Neural cell (in vitro differentiated cells): ENCODE measurements at regions not wholly inside any gene's neighbourhood (a gene's known extent, or its start where the extent isn't known, plus 50 kb on each side); places are given as distances from the start of the nearest gene placed in this dataset.

Source experiments
- H2AFZ ChIP-seq: fragments of 200-600, 300-800 bp; sonication (generic), shearing (Covaris generic); 2 replicates; pipeline ENCODE4 v1.6.0; 2014; ENCODE audit warnings: low read depth, mild to moderate bottlenecking, antibody characterized with exemption, low read length, moderate library complexity
- H3F3A ChIP-seq: fragments of 200-600 bp; shearing (Covaris generic); 2 replicates; pipeline ENCODE4 v1.6.1; 2016; ENCODE audit warnings: mild to moderate bottlenecking, moderate library complexity, mixed read lengths, antibody characterized with exemption, low read length; ENCODE audit not compliant: insufficient read depth, poor library complexity, severe bottlenecking
- H3K27ac ChIP-seq: fragments of 200-600, 300-800 bp; sonication (generic), shearing (Covaris generic); 2 replicates; pipeline ENCODE4 v1.5.1; 2014; ENCODE audit warnings: mild to moderate bottlenecking, low read length, moderate library complexity
- H3K27me3 ChIP-seq: fragments of 300-800, 200-600 bp; sonication (generic), shearing (Covaris generic); 2 replicates; pipeline ENCODE4 v1.6.0; 2014; ENCODE audit warnings: mild to moderate bottlenecking, low read depth, low read length, moderate library complexity; ENCODE audit not compliant: insufficient read depth
- H3K36me3 ChIP-seq: fragments of 300-800, 200-600 bp; sonication (generic), shearing (Covaris generic); 2 replicates; pipeline ENCODE4 v1.5.1; 2014; ENCODE audit warnings: mild to moderate bottlenecking, antibody characterized with exemption, low read length, moderate library complexity; ENCODE audit not compliant: insufficient read depth
- H3K4me2 ChIP-seq: fragments of 300-800, 200-600 bp; sonication (generic), shearing (Covaris generic); 2 replicates; pipeline ENCODE4 v1.6.0; 2014; ENCODE audit warnings: mild to moderate bottlenecking, low read length
- H3K4me3 ChIP-seq: fragments of 300-800, 200-600 bp; sonication (generic), shearing (Covaris generic); 2 replicates; pipeline ENCODE4 v1.5.1; 2014; ENCODE audit warnings: mild to moderate bottlenecking, low read length, moderate library complexity
- H3K79me2 ChIP-seq: fragments of 200-600 bp; shearing (Covaris generic); replicated peaks from 2 replicates; pipeline ENCODE4 v1.6.0; 2014; ENCODE audit warnings: mild to moderate bottlenecking, low read length, moderate library complexity; ENCODE audit not compliant: insufficient read depth
- H3K9ac ChIP-seq: fragments of 300-800, 200-600 bp; sonication (generic), shearing (Covaris generic); 2 replicates; pipeline ENCODE4 v1.6.1; 2016; ENCODE audit warnings: mild to moderate bottlenecking, low read length, mixed read lengths
- H3K9me2 ChIP-seq: fragments of 200-600 bp; shearing (Covaris generic); 2 replicates; pipeline ENCODE4 v1.6.1; 2016; ENCODE audit warnings: mild to moderate bottlenecking, low read length, mixed read lengths; ENCODE audit not compliant: insufficient read depth
- H3K9me3 ChIP-seq: fragments of 200-600, 300-800 bp; sonication (generic), shearing (Covaris generic); 2 replicates; pipeline ENCODE4 v1.6.1; 2016; ENCODE audit warnings: mild to moderate bottlenecking, mixed run types, low read length, moderate library complexity, mixed read lengths
- H4K20me1 ChIP-seq: fragments of 200-600 bp; shearing (Covaris generic); 2 replicates; pipeline ENCODE4 v1.6.1; 2016; ENCODE audit warnings: mild to moderate bottlenecking, mixed run types; ENCODE audit not compliant: insufficient read depth
- EP300 ChIP-seq: fragments of 450-650 bp; conservative IDR thresholded peaks from 2 replicates; pipeline ENCODE4 v1.6.1; 2014; ENCODE audit warnings: antibody characterized with exemption, mild to moderate bottlenecking, moderate library complexity; ENCODE audit not compliant: poor library complexity, severe bottlenecking
- EZH2 ChIP-seq: fragments of 200-600, 300-800 bp; shearing (Covaris generic), sonication (generic); IDR thresholded peaks from 2 replicates; pipeline ENCODE4 v1.6.1; 2014; ENCODE audit warnings: antibody characterized with exemption, low read length, borderline replicate concordance, mild to moderate bottlenecking; ENCODE audit not compliant: insufficient read depth, poor library complexity, severe bottlenecking
- MXI1 ChIP-seq: fragments of 450-650 bp; conservative IDR thresholded peaks from 2 replicates; pipeline ENCODE4 v1.6.1; 2014; ENCODE audit warnings: antibody characterized with exemption, mild to moderate bottlenecking; ENCODE audit not compliant: poor library complexity, severe bottlenecking
- POLR2AphosphoS5 ChIP-seq: IDR thresholded peaks from 2 replicates; pipeline ENCODE4 v1.6.1; 2012
- RAD21 ChIP-seq: fragments of 450-650 bp; conservative IDR thresholded peaks from 2 replicates; pipeline ENCODE4 v1.6.1; 2014; ENCODE audit warnings: antibody characterized with exemption, mild to moderate bottlenecking, moderate library complexity
- SMC3 ChIP-seq: fragments of 450-650 bp; conservative IDR thresholded peaks from 2 replicates; pipeline ENCODE4 v1.6.1; 2014; ENCODE audit warnings: antibody characterized with exemption, mild to moderate bottlenecking, moderate library complexity; ENCODE audit not compliant: poor library complexity
- TAF1 ChIP-seq: IDR thresholded peaks from 2 replicates; pipeline ENCODE4 v1.6.1; 2012; ENCODE audit warnings: low read depth
- TF ChIP-seq, protein P1 (sequence below): fragments of 450-650 bp; IDR thresholded peaks from 2 replicates; pipeline ENCODE4 v1.5.1; 2014; ENCODE audit warnings: antibody characterized with exemption, mild to moderate bottlenecking, moderate library complexity; ENCODE audit not compliant: poor library complexity, severe bottlenecking
- TF ChIP-seq, protein P2 (sequence below): IDR thresholded peaks from 2 replicates; pipeline ENCODE4 v1.6.1; 2012; ENCODE audit warnings: borderline replicate concordance

DNA sequence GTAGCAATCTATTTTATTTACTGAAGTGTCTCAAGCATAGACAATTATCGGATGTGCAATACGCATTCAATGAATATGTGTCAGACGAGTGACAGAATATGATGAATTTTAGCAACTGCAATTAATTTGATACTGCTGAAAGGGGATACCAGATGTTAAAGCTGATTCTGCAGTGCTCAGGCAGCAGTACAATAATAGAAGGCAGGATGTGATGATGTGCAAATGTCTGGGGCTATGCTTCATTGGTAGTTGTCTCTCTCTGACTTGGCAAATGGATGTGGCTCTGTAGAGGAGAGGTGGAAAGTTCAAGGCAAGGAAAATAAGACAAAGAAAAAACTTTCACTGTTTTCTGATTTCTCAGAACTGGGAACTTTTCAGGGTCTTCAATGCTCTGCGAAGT, 721.2 kb downstream of the CDH18 start:
- Histone ChIP-seq H3K27ac (no peak overlapping the region), H3K9me2 (no peaks in the 10 kb centered on the region), H3K9ac (no peak overlapping the region), H3F3A (no peaks in the 10 kb centered on the region), H4K20me1 (no peaks in the 10 kb centered on the region), H3K27me3 (no peaks in the 10 kb centered on the region), H3K4me2 (no peak overlapping the region), H3K36me3 (no peaks in the 10 kb centered on the region), H3K79me2 (no peaks in the 10 kb centered on the region), H3K9me3 (no peaks in the 10 kb centered on the region), H3K4me3 (no peak overlapping the region), H2AFZ (no peak overlapping the region)
- TF ChIP-seq POLR2AphosphoS5 = no peak
- TF ChIP-seq, protein P1, sequence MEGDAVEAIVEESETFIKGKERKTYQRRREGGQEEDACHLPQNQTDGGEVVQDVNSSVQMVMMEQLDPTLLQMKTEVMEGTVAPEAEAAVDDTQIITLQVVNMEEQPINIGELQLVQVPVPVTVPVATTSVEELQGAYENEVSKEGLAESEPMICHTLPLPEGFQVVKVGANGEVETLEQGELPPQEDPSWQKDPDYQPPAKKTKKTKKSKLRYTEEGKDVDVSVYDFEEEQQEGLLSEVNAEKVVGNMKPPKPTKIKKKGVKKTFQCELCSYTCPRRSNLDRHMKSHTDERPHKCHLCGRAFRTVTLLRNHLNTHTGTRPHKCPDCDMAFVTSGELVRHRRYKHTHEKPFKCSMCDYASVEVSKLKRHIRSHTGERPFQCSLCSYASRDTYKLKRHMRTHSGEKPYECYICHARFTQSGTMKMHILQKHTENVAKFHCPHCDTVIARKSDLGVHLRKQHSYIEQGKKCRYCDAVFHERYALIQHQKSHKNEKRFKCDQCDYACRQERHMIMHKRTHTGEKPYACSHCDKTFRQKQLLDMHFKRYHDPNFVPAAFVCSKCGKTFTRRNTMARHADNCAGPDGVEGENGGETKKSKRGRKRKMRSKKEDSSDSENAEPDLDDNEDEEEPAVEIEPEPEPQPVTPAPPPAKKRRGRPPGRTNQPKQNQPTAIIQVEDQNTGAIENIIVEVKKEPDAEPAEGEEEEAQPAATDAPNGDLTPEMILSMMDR = no peak
- no peak for TF ChIP-seq EP300
- no peak for TF ChIP-seq EZH2
- no peak for TF ChIP-seq SMC3

DNA sequence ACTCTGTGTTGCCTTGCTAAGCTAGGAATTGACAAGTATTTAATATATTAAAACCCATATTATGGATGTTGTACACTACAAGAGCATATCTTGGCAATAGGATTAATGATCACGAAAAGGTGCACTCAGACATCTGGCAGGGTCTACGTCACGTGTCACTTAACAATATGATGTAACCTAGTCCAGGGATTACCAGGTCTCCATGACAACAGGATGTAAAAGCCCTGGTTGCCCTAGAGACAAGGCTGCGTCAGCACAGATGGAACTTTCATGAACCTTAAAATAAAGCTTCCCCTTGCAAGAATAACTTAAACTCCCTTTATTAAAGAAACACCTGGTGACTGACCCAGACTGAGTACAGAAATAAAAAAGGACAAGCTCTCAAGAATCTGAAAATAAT, 717.8 kb downstream of the CDH18 start:
- no peaks in the 10 kb centered on the region for H3K9me2 ChIP-seq
- no peaks in the 10 kb centered on the region for H3K79me2 ChIP-seq
- H3K9me3 ChIP-seq = no peaks in the 10 kb centered on the region
- no peaks in the 10 kb centered on the region for H3K36me3 ChIP-seq
- peak overlapping the region; percentile 48 for H3K4me3 ChIP-seq
- H3K9ac ChIP-seq = peak overlapping the region; percentile 41
- H3F3A ChIP-seq = no peaks in the 10 kb centered on the region
- no peaks in the 10 kb centered on the region for H4K20me1 ChIP-seq
- no peaks in the 10 kb centered on the region for H3K27me3 ChIP-seq
- TF ChIP-seq TAF1 (no peak), EZH2 (no peak), MXI1 (peak; percentile 67), RAD21 (peak; percentile 31), SMC3 (no peak), EP300 (peak; percentile 83), POLR2AphosphoS5 (peak; percentile 52)
- TF ChIP-seq, protein P2, sequence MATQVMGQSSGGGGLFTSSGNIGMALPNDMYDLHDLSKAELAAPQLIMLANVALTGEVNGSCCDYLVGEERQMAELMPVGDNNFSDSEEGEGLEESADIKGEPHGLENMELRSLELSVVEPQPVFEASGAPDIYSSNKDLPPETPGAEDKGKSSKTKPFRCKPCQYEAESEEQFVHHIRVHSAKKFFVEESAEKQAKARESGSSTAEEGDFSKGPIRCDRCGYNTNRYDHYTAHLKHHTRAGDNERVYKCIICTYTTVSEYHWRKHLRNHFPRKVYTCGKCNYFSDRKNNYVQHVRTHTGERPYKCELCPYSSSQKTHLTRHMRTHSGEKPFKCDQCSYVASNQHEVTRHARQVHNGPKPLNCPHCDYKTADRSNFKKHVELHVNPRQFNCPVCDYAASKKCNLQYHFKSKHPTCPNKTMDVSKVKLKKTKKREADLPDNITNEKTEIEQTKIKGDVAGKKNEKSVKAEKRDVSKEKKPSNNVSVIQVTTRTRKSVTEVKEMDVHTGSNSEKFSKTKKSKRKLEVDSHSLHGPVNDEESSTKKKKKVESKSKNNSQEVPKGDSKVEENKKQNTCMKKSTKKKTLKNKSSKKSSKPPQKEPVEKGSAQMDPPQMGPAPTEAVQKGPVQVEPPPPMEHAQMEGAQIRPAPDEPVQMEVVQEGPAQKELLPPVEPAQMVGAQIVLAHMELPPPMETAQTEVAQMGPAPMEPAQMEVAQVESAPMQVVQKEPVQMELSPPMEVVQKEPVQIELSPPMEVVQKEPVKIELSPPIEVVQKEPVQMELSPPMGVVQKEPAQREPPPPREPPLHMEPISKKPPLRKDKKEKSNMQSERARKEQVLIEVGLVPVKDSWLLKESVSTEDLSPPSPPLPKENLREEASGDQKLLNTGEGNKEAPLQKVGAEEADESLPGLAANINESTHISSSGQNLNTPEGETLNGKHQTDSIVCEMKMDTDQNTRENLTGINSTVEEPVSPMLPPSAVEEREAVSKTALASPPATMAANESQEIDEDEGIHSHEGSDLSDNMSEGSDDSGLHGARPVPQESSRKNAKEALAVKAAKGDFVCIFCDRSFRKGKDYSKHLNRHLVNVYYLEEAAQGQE = no peak
- TF ChIP-seq, protein P1 = no peak
- H2AFZ ChIP-seq = peak overlapping the region; percentile 1
- peak overlapping the region; percentile 63 for H3K4me2 ChIP-seq
- peak overlapping the region; percentile 81 for H3K27ac ChIP-seq
